Colonic mucosa (tissue), 4 donors: ENCODE measurements at regions not wholly inside any gene's neighbourhood (a gene's known extent, or its start where the extent isn't known, plus 50 kb on each side); places are given as distances from the start of the nearest gene placed in this dataset.
"Not testable (repeated sequence)": the region's sequence is repeated elsewhere in the genome, so short reads cannot be mapped to it uniquely, and the experiment has no call there.

Experiments used
- DNase-seq: peaks from one replicate; pipeline ENCODE4 v3.0.0-alpha.2; 2020
- H3K27ac ChIP-seq: fragments of 200-600 bp; one replicate; pipeline ENCODE4 v1.8.0; 2021
- H3K27me3 ChIP-seq: fragments of 200-600 bp; one replicate; pipeline ENCODE4 v1.8.0; 2021
- H3K36me3 ChIP-seq: fragments of 200-600 bp; one replicate; pipeline ENCODE4 v1.8.0; 2021
- H3K4me1 ChIP-seq: fragments of 200-600 bp; one replicate; pipeline ENCODE4 v1.8.0; 2021; ENCODE audit warnings: mild to moderate bottlenecking
- H3K4me3 ChIP-seq: fragments of 200-600 bp; one replicate; pipeline ENCODE4 v1.8.0; 2021
- H3K9ac ChIP-seq, 2 donors: one replicate each; pipeline ENCODE4 v1.7.0; 2013; ENCODE audit warnings: control low read depth in 2 of 2, low read depth in 2 of 2, low read length in 2 of 2
- H3K9me3 ChIP-seq: fragments of 200-600 bp; one replicate; pipeline ENCODE4 v1.8.0; 2021
- CTCF ChIP-seq: fragments of 200-600 bp; IDR thresholded peaks from one replicate; pipeline ENCODE4 v1.8.0; 2022; ENCODE audit warnings: antibody characterized with exemption, mild to moderate bottlenecking
- intact Hi-C: fragments of 100-400 bp; cut with DNase I; formaldehyde crosslinking; loops from one replicate; pipeline ENCODE4 v1.14.1; 2022
- donor health status: healthy.
- donor health status: DM: no; HTN: no; CAD: no.
- donor health status: DM: no; HTN: no; CAD: no.

GRCh38 chr17:64736804-64737492 lies 74.8 kb upstream of the SMURF2 start:
- H3K36me3 ChIP-seq: no peaks in the 10 kb centered on the region
- H3K9ac ChIP-seq: no peak overlapping the region
- intact Hi-C loops: loop anchor here (10.0 kb wide), 1 partner anchor 72 kb away; the partner anchor contains the start of gene SMURF2
- peak; percentile 62 for DNase-seq
- no peaks in the 10 kb centered on the region for H3K4me1 ChIP-seq
- no peak overlapping the region for H3K4me3 ChIP-seq
- no peaks in the 10 kb centered on the region for H3K9me3 ChIP-seq
- TF ChIP-seq CTCF: peak; percentile 63
- no peak overlapping the region for H3K27ac ChIP-seq
- H3K27me3 ChIP-seq: no peaks in the 10 kb centered on the region

- Histone ChIP-seq H3K9ac (no peak overlapping the region), H3K4me3 (no peak overlapping the region), H3K9me3 (no peaks in the 10 kb centered on the region), H3K36me3 (no peaks in the 10 kb centered on the region), H3K27me3 (no peaks in the 10 kb centered on the region), H3K4me1 (no peaks in the 10 kb centered on the region), H3K27ac (no peak overlapping the region)
- intact Hi-C loops: loop anchor here (10.0 kb wide), 1 partner anchor 68 kb away; the partner anchor contains the start of gene SMURF2
- no peak for TF ChIP-seq CTCF
- DNase-seq: no peak
These were observed 70.4 kb upstream of the SMURF2 start for GRCh38 chr17:64732336-64733006.

- not testable (repeated sequence) for H3K9me3 ChIP-seq, H3K27me3 ChIP-seq, H3K9ac ChIP-seq, H3K27ac ChIP-seq, H3K4me1 ChIP-seq, H3K4me3 ChIP-seq, DNase-seq, H3K36me3 ChIP-seq
- intact Hi-C loops: loop anchor here (10.0 kb wide), 1 partner anchor 65 kb away; the partner anchor contains the start of gene SMURF2
These were observed 67.9 kb upstream of the SMURF2 start for GRCh38 chr17:64730023-64730422.

- Histone ChIP-seq H3K9me3 (no peaks in the 10 kb centered on the region), H3K36me3 (no peaks in the 10 kb centered on the region), H3K27me3 (no peaks in the 10 kb centered on the region), H3K27ac (no peak overlapping the region), H3K4me1 (no peaks in the 10 kb centered on the region), H3K9ac (no peak overlapping the region), H3K4me3 (no peak overlapping the region)
- intact Hi-C loops: no loop called here
- TF ChIP-seq CTCF: no peak
- no peak for DNase-seq
These were observed 67.1 kb upstream of the SMURF2 start for GRCh38 chr17:64729201-64729600.

- DNase-seq: no peak
- H3K4me1 ChIP-seq: no peaks in the 10 kb centered on the region
- H3K9me3 ChIP-seq: no peaks in the 10 kb centered on the region
- no peak for TF ChIP-seq CTCF
- no peak overlapping the region for H3K9ac ChIP-seq
- H3K27ac ChIP-seq: no peak overlapping the region
- no peaks in the 10 kb centered on the region for H3K36me3 ChIP-seq
- H3K4me3 ChIP-seq: no peak overlapping the region
- intact Hi-C loops: no loop called here
- H3K27me3 ChIP-seq: no peaks in the 10 kb centered on the region
These were observed 66.1 kb upstream of the SMURF2 start for GRCh38 chr17:64728041-64728695.

- not testable (repeated sequence) for H3K9me3 ChIP-seq
These were observed 63.9 kb upstream of the SMURF2 start for GRCh38 chr17:64726025-64726424.

GRCh38 chr17:64724246-64724645 lies 62.1 kb upstream of the SMURF2 start:
- H3K36me3 ChIP-seq, H3K27me3 ChIP-seq, H3K9me3 ChIP-seq, intact Hi-C loops, H3K9ac ChIP-seq, H3K4me3 ChIP-seq, H3K27ac ChIP-seq, DNase-seq, H3K4me1 ChIP-seq: not testable (repeated sequence)

More at GRCh38 chr17:64726025-64726424, 63.9 kb upstream of the SMURF2 start:
- H3K36me3 ChIP-seq, intact Hi-C loops, H3K27me3 ChIP-seq, H3K4me1 ChIP-seq, H3K27ac ChIP-seq, H3K9ac ChIP-seq, DNase-seq, H3K4me3 ChIP-seq: not testable (repeated sequence)
